H9 (cell line): ENCODE measurements at regions not wholly inside any gene's neighbourhood (a gene's known extent, or its start where the extent isn't known, plus 50 kb on each side); places are given as distances from the start of the nearest gene placed in this dataset.

ENCODE experiments used
- DNase-seq: peaks from one replicate; pipeline ENCODE4 v3.0.0-alpha.2; 2017
- H2AFZ ChIP-seq: one replicate; pipeline ENCODE4 v1.6.1; 2013; ENCODE audit warnings: mild to moderate bottlenecking, low read length, control low read depth, moderate library complexity
- H2AK5ac ChIP-seq: 2 replicates; pipeline ENCODE4 v1.6.1; 2013; ENCODE audit warnings: low read length, control low read depth, mixed read lengths; ENCODE audit not compliant: insufficient read length
- H2BK120ac ChIP-seq: one replicate; pipeline ENCODE4 v1.6.1; 2013; ENCODE audit warnings: low read depth, mild to moderate bottlenecking, low read length, control low read depth, inconsistent platforms; ENCODE audit not compliant: poor library complexity, severe bottlenecking
- H2BK12ac ChIP-seq: 2 replicates; pipeline ENCODE4 v1.6.1; 2013; ENCODE audit warnings: low read length, control low read depth, mixed read lengths, low read depth; ENCODE audit not compliant: insufficient read length
- H2BK15ac ChIP-seq: 2 replicates; pipeline ENCODE4 v1.6.1; 2013; ENCODE audit warnings: low read depth, low read length, control low read depth
- H2BK20ac ChIP-seq: one replicate; pipeline ENCODE4 v1.6.1; 2013; ENCODE audit warnings: low read depth, mild to moderate bottlenecking, low read length, control low read depth, inconsistent platforms; ENCODE audit not compliant: poor library complexity, severe bottlenecking
- H2BK5ac ChIP-seq: 2 replicates; pipeline ENCODE4 v1.6.1; 2013; ENCODE audit warnings: low read length, control low read depth, mixed read lengths; ENCODE audit not compliant: insufficient read length
- H3K14ac ChIP-seq: 2 replicates; pipeline ENCODE4 v1.6.1; 2013; ENCODE audit warnings: low read length, control low read depth; ENCODE audit not compliant: insufficient read depth
- H3K18ac ChIP-seq: 2 replicates; pipeline ENCODE4 v1.6.1; 2013; ENCODE audit warnings: low read depth, mild to moderate bottlenecking, mixed read lengths, low read length, control low read depth; ENCODE audit not compliant: insufficient read length
- H3K23ac ChIP-seq: 2 replicates; pipeline ENCODE4 v1.6.1; 2013; ENCODE audit warnings: low read length, control low read depth, mixed read lengths, low read depth; ENCODE audit not compliant: insufficient read length
- H3K23me2 ChIP-seq: 2 replicates; pipeline ENCODE4 v1.6.1; 2013; ENCODE audit warnings: low read depth, mild to moderate bottlenecking, mixed read lengths, low read length, control low read depth; ENCODE audit not compliant: insufficient read length, poor library complexity, severe bottlenecking
- H3K27ac ChIP-seq: 2 replicates; pipeline ENCODE4 v1.5.1; 2013; ENCODE audit warnings: low read length, control low read depth, mixed read lengths, low read depth; ENCODE audit not compliant: insufficient read length
- H3K27me3 ChIP-seq: 2 replicates; pipeline ENCODE4 v1.6.1; 2013; ENCODE audit warnings: low read length, control low read depth, inconsistent platforms; ENCODE audit not compliant: insufficient read depth
- H3K4ac ChIP-seq: 2 replicates; pipeline ENCODE4 v1.6.1; 2013; ENCODE audit warnings: low read depth, mild to moderate bottlenecking, control low read depth, inconsistent platforms, low read length, moderate library complexity
- H3K4me1 ChIP-seq: 2 replicates; pipeline ENCODE4 v1.6.1; 2013; ENCODE audit warnings: low read length, control low read depth, inconsistent platforms; ENCODE audit not compliant: insufficient read depth
- H3K4me2 ChIP-seq: 2 replicates; pipeline ENCODE4 v1.6.1; 2013; ENCODE audit warnings: low read length, control low read depth, mixed read lengths; ENCODE audit not compliant: insufficient read length, insufficient read depth
- H3K56ac ChIP-seq: 2 replicates; pipeline ENCODE4 v1.6.1; 2013; ENCODE audit warnings: low read depth, mild to moderate bottlenecking, mixed read lengths, low read length, control low read depth; ENCODE audit not compliant: insufficient read length
- H3K79me1 ChIP-seq: 2 replicates; pipeline ENCODE4 v1.6.1; 2013; ENCODE audit warnings: low read depth, mild to moderate bottlenecking, moderate library complexity, low read length, control low read depth, inconsistent platforms; ENCODE audit not compliant: insufficient read depth, poor library complexity, severe bottlenecking
- H3K79me2 ChIP-seq: 2 replicates; pipeline ENCODE4 v1.6.1; 2013; ENCODE audit warnings: low read length, control low read depth, inconsistent platforms; ENCODE audit not compliant: insufficient read depth
- H3K9ac ChIP-seq: 2 replicates; pipeline ENCODE4 v1.6.1; 2013; ENCODE audit warnings: low read length, control low read depth, mixed read lengths; ENCODE audit not compliant: insufficient read length; ENCODE audit errors: extremely low read depth
- H3K9me3 ChIP-seq: one replicate; pipeline ENCODE4 v1.6.1; 2013; ENCODE audit warnings: low read depth, low read length, inconsistent platforms; ENCODE audit not compliant: control insufficient read depth
- H3T11ph ChIP-seq: one replicate; pipeline ENCODE4 v1.6.1; 2013; ENCODE audit warnings: mild to moderate bottlenecking, low read length, control low read depth, inconsistent platforms
- H4K20me1 ChIP-seq: one replicate; pipeline ENCODE4 v1.6.1; 2013; ENCODE audit not compliant: control insufficient read depth, insufficient read length, insufficient read depth
- H4K5ac ChIP-seq: 2 replicates; pipeline ENCODE4 v1.6.1; 2013; ENCODE audit warnings: low read depth, mild to moderate bottlenecking, mixed read lengths, low read length, control low read depth; ENCODE audit not compliant: insufficient read length
- H4K8ac ChIP-seq: replicated peaks from 2 replicates; pipeline ENCODE4 v1.6.1; 2013; ENCODE audit warnings: low read length, control low read depth, mixed read lengths, low read depth; ENCODE audit not compliant: insufficient read length
- H4K91ac ChIP-seq: 2 replicates; pipeline ENCODE4 v1.6.1; 2013; ENCODE audit warnings: low read depth, mild to moderate bottlenecking, moderate library complexity, mixed read lengths, low read length, control low read depth; ENCODE audit not compliant: insufficient read length
- H3K27ac Mint-ChIP-seq, 3 experiments: 2 replicates in 2 of 3; 3 replicates in 1 of 3; pipeline ENCODE4 v1.8.0; 2020 to 2021; ENCODE audit warnings: mixed read lengths in 3 of 3, mild to moderate bottlenecking in 1 of 3, moderate library complexity in 1 of 3
- H3K27me3 Mint-ChIP-seq: 2 replicates; pipeline ENCODE4 v1.8.0; 2021; ENCODE audit warnings: low read depth, mild to moderate bottlenecking, moderate library complexity, mixed read lengths
- H3K36me3 Mint-ChIP-seq, 3 experiments: 2 replicates in 2 of 3; 3 replicates in 1 of 3; pipeline ENCODE4 v1.8.0; 2020 to 2021; ENCODE audit warnings: low read depth in 3 of 3, mixed read lengths in 3 of 3; ENCODE audit not compliant: insufficient read depth in 1 of 3
- H3K4me1 Mint-ChIP-seq, 2 experiments: 2 replicates each; pipeline ENCODE4 v1.8.0; 2020; ENCODE audit warnings: mixed read lengths in 2 of 2
- H3K4me3 Mint-ChIP-seq, 2 experiments: 2 replicates in 1 of 2; 3 replicates in 1 of 2; pipeline ENCODE4 v1.8.0; 2020 to 2021; ENCODE audit warnings: mild to moderate bottlenecking in 2 of 2, mixed read lengths in 2 of 2, moderate library complexity in 1 of 2
- H3K9me3 Mint-ChIP-seq, 2 experiments: 2 replicates in 1 of 2; 3 replicates in 1 of 2; pipeline ENCODE4 v1.8.0; 2020; ENCODE audit warnings: mild to moderate bottlenecking in 2 of 2, mixed read lengths in 2 of 2, moderate library complexity in 1 of 2
- CTCF ChIP-seq: fragments of 200-600 bp; sonication (generic); conservative IDR thresholded peaks from 3 replicates; pipeline ENCODE4 v1.8.0; 2021; ENCODE audit warnings: antibody characterized with exemption, mild to moderate bottlenecking
- WGBS: extraction: QIAGEN DNeasy Blood & Tissue Kit; methylation state at CpG from one replicate; pipeline ENCODE4 v1.1.7; 2013; ENCODE audit warnings: missing lambda C conversion rate, low lambda C conversion rate, mixed read lengths; ENCODE audit not compliant: insufficient read length; ENCODE audit errors: extremely low coverage; 5-methylcytosine and 5-hydroxymethylcytosine counted together

GRCh38 chrX:30949554-30949953 lies 60.5 kb upstream of the TAB3 start:
- Histone ChIP-seq H2BK20ac (no peak overlapping the region), H4K20me1 (no peaks in the 10 kb centered on the region), H2BK5ac (no peak overlapping the region), H3K9ac (no peak overlapping the region), H2BK15ac (no peak overlapping the region), H3K4me2 (no peak overlapping the region), H2BK120ac (no peak overlapping the region), H2AFZ (no peak overlapping the region), H3K4ac (no peak overlapping the region), H3K27ac (no peak overlapping the region), H3K23me2 (no peaks in the 10 kb centered on the region), H3K9me3 (no peaks in the 10 kb centered on the region), H3K23ac (no peak overlapping the region), H4K5ac (no peak overlapping the region), H3K79me2 (no peaks in the 10 kb centered on the region), H2BK12ac (no peak overlapping the region), H3K14ac (no peak overlapping the region), H3T11ph (no peak overlapping the region), H3K27me3 (no peaks in the 10 kb centered on the region), H4K8ac (no peak overlapping the region), H3K56ac (no peak overlapping the region), H3K4me1 (no peaks in the 10 kb centered on the region), H4K91ac (no peak overlapping the region), H2AK5ac (no peak overlapping the region), H3K18ac (no peak overlapping the region), H3K79me1 (no peaks in the 10 kb centered on the region)
- Mint-ChIP-seq H3K9me3 (peaks cover 50 to 57% of the 10 kb centered on the region in 2 experiments), H3K27ac (no peak overlapping the region), H3K4me1 (no peaks in the 10 kb centered on the region), H3K4me3 (no peak overlapping the region; a peak in 1 of 5 replicates), H3K36me3 (peaks cover 0 to 6% (median 0%) of the 10 kb centered on the region in 3 experiments; a peak in 3 of 7 replicates), H3K27me3 (no peaks in the 10 kb centered on the region; the same call in 1 of the 2 replicates)
- WGBS, result no CpG with 5 or more reads among the region's 4 CpGs
- TF ChIP-seq CTCF, result peak; percentile 43; the same call in 2 of the 3 replicates
- peak; percentile 30 for DNase-seq
